ENCODE measurements at regions not wholly inside any gene's neighbourhood (a gene's known extent, or its start where the extent isn't known, plus 50 kb on each side); places are given as distances from the start of the nearest gene placed in this dataset.

- no peak for DNase-seq
Observed at GRCh38 chr18:37769826-37770225, 204.2 kb upstream of the CELF4 start.

- no peak for DNase-seq
Observed at GRCh38 chr18:37764541-37765288, 199.1 kb upstream of the CELF4 start.

GRCh38 chr18:37762076-37762621 lies 196.6 kb upstream of the CELF4 start:
- DNase-seq: no peak

- DNase-seq: no peak
Observed at GRCh38 chr18:37754141-37754540, 188.5 kb upstream of the CELF4 start.

- peak; percentile 39 for DNase-seq
Observed at GRCh38 chr18:37742436-37742835, 176.8 kb upstream of the CELF4 start.

GRCh38 chr18:37741032-37741623 lies 175.5 kb upstream of the CELF4 start:
- DNase-seq: no peak

- no peak for DNase-seq
Observed at GRCh38 chr18:37734406-37734805, 168.8 kb upstream of the CELF4 start.

GRCh38 chr18:37729716-37730115 lies 164.1 kb upstream of the CELF4 start:
- no peak for DNase-seq

- no peak for DNase-seq
Observed at GRCh38 chr18:37724206-37724605, 158.6 kb upstream of the CELF4 start.

GRCh38 chr18:37721544-37722522 lies 156.2 kb upstream of the CELF4 start:
- DNase-seq: no peak

GRCh38 chr18:37720663-37721062 lies 155.1 kb upstream of the CELF4 start:
- no peak for DNase-seq

- no peak for DNase-seq
Observed at GRCh38 chr18:37717656-37718055, 152.1 kb upstream of the CELF4 start.

GRCh38 chr18:37717098-37717497 lies 151.5 kb upstream of the CELF4 start:
- DNase-seq: no peak

- no peak for DNase-seq
Observed at GRCh38 chr18:37716106-37716735, 150.6 kb upstream of the CELF4 start.

GRCh38 chr18:37714691-37715090 lies 149.1 kb upstream of the CELF4 start:
- no peak for DNase-seq

- DNase-seq: no peak
Observed at GRCh38 chr18:37712776-37713175, 147.2 kb upstream of the CELF4 start.

- DNase-seq: no peak
Observed at GRCh38 chr18:37711766-37712505, 146.3 kb upstream of the CELF4 start.

- no peak for DNase-seq
Observed at GRCh38 chr18:37710726-37711125, 145.1 kb upstream of the CELF4 start.

- no peak for DNase-seq
Observed at GRCh38 chr18:37709740-37710139, 144.1 kb upstream of the CELF4 start.

- DNase-seq: no peak
Observed at GRCh38 chr18:37705016-37705415, 139.4 kb upstream of the CELF4 start.

GRCh38 chr18:37702841-37703240 lies 137.2 kb upstream of the CELF4 start:
- no peak for DNase-seq

GRCh38 chr18:37701967-37702366 lies 136.4 kb upstream of the CELF4 start:
- DNase-seq: no peak
